IPS-11a (cell line): ENCODE measurements at regions not wholly inside any gene's neighbourhood (a gene's known extent, or its start where the extent isn't known, plus 50 kb on each side); places are given as distances from the start of the nearest gene placed in this dataset.

Experiments
- H3K4me3 ChIP-seq: one replicate; pipeline ENCODE4 v1.5.1; 2013; ENCODE audit warnings: low read depth, low read length, control low read depth

DNA sequence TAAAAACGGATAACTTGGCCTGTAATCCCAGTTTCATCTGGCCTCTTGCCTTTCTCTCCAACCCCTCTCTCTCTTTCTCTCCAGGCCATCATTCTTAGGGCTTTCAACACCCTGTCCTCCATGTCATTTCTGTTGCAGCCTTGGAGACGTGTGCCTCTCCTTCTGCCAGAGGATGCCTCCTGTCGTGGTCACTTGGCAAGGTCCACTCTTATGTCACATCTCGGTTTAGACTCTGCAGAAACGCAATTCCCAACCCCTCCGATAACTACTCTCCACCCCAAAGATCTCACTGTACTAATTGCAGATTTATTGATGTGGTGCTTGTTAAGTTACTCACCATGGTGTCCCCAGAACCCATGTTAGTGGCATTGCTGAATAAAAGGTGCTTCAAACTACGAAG, 787.3 kb upstream of the RBFOX1 start:
- H3K4me3 ChIP-seq = no peak overlapping the region

DNA sequence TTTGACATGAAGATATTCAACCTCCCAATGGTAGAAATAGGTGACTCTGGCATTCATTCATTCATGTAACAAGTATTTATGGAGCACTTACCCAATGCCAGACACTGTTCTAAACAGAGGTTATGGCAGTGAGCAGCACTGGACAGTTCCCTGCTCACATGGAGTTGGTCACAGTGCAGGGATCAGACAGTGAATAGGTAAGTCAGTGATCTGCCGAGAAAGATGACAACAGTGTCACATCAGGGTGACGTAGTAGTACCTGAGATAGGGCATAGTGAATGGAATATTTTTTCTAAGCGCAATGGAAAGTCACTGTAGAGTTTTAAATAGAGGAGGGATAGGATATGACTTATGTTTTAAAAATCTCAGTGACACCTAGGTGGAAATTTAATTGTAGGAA, 791.4 kb upstream of the RBFOX1 start:
- H3K4me3 ChIP-seq = no peak overlapping the region

DNA sequence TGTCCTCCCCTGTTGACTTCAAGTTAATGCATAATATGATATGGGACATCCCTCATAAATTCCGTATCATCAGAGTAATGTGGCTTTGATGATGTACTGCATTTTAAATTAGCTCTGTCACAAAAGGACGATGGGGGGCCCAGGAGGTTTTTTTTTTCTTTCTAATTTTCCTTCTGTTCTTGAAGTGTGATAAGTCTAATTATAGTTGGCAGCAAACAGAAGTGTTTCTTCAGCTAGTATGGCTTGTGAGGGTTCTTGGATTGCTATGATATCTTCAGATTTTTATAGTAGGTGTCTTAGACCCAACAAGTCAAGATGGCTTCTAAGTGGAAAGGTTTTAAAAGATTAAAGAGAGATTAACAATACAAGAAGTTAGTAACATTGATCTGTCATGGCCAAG, 796.2 kb upstream of the RBFOX1 start:
- H3K4me3 ChIP-seq = no peak overlapping the region

DNA sequence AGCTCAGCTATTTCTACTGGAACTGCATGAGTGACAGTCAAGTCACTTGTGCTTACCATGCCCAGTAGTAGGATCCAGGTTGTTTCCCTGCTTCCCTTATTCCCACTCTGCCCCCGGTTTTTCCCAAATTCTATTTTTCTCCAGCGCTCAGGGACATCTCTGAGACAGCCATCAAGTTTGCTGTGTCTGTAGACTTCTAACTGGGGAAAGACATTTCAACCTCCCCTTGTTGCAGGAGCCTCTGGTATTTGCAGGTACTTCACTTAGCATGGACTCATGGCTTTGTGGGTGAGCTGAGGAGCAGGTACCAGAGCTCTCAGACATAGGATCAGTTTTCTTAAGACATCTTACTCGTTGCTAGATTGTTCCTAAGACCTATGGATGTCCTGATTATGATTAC, 801.6 kb upstream of the RBFOX1 start:
- H3K4me3 ChIP-seq = no peak overlapping the region

DNA sequence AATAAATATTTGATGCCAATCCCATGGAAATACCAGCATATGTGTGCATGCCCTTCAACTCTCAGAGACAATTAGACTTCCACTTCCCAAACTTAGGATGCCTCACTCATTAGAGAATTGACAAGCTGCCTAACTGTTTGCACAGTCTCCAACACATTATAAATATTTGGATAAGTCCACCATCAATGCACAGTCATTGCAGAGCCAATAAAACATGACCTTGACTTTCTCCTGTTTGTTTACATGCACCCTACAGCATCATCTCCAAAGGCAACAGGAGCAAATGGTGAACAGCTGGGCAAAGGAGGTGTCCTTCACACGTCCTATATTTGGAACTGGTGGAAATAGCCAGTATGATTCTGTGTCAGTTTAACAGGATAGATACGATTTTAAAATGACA, 804.4 kb upstream of the RBFOX1 start:
- no peak overlapping the region for H3K4me3 ChIP-seq

DNA sequence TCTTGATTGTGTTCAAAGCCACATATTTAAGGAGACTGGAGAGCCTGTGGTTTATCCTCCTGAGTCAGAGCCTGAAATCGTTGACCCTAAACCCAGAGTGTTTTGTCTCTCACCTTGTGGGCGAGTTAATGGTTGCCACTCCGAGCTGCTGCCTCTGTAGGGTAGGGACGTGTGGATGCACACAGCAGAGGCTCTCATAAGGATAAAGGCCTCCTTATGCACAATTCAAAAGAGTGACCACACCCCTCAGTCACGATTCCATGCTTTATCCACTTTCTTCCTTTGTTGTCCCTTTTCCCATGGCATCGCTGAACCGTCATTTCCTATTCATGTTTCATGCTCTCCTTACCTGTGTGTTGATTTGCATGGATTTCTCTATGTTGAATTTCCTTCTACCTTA, 805.0 kb upstream of the RBFOX1 start:
- no peak overlapping the region for H3K4me3 ChIP-seq

DNA sequence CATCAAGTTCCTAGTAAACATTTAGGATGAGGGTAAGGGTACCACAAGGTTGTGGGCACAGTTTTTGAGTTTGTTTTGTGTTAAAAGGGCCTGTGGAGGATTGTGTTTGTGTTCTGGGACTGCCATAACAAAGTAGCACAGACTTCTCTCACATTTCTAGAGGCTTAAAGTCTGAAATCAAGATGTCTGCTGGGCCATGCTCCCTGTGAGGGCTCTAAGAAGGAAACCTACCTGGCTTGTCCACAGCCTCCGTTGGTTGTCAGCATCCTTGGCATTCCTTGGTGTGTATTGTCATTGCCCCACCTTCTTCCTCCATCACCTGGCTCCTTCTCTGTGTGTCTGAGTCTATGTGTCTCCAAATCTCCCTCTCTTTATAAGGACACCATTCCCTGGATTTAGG, 808.1 kb upstream of the RBFOX1 start:
- no peak overlapping the region for H3K4me3 ChIP-seq

DNA sequence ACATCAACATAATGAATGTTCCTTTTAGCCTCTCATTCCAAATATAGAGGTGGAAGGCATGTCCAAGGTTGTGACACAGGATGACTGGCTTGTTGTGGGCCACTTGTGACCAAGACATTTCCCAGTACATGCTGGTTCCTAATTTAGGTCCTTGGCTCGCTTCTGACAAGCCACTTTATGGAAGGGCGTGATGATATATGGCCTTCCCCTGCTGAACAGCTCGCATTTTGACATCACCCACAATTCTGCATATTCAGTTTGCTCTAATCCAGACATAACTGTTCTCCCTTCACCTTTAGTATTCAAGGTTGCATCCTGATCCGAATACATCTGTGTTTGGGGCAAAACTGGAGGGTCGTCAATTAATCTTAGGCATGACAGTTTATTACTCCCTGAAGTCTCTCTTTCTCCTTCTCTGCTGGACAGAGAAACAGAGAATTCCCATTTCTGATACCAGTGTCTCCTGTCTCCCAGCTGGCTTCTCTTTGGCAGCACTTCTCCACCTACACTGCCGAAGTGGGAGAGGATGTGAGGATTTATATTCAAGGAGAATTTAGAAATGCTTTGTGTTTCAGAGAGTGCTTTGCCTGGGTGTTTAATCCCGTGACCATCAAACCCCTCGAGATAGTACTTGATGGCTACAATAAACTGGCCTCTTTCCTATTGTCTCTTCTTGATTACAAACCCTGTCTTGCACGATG, 815.5 kb upstream of the RBFOX1 start:
- H3K4me3 ChIP-seq = no peak overlapping the region

DNA sequence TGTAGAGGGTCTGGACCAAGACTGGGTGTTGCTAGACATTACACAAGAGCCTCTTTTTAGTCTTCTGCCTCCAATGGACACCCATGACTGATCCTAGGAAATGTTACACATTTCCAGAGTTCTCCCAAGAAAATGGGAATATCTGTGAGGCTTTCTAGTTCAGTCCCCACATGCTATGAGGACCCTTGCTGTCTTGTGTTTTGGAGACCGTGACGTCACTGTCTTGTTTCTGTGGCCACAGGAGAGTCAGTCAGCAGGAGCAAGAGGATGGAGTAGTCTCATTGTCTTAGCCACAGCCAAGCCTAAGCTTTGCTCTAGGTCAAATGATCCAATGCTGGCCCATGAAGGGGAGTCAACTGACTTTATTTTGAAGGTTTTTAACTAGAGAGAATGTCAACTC, 820.1 kb upstream of the RBFOX1 start:
- H3K4me3 ChIP-seq = no peak overlapping the region

DNA sequence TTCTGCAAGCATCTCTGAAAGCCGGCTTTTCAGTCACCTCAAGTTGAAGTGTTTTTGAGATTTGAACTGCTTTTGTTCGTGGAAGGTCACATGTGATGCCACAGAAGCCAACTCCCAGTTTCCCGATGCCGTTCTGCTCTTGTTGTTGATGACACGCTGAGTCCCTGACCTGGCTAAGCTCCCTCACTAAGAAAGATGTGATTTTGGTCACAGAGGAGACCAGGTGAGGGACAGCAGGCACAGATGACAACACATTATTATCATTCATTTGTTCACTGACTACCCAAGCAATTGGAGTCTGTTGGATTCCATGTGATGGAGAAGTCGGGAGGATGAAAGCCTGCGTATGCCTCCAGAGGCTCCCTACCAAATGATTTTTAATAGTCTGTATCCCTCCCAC, 822.4 kb upstream of the RBFOX1 start:
- no peak overlapping the region for H3K4me3 ChIP-seq

DNA sequence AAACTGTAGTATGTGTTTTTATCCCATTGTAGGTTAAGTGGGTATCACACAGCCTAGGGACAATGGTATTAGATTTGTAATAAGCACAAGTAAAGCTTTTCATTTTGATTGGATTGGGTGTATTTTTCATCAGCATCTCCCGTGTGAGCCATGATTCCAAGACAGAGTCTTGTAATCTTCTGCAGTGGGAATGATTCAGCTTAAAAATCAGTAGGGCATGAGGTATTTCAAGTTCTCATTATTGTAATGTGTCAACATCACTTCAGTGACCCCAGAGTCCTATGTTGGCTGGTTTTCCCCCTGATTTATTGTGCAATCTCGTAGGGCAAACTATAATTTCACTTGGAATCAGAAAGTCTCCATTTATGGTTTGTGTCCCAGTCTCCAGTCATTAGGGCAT, 833.2 kb upstream of the RBFOX1 start:
- H3K4me3 ChIP-seq = no peak overlapping the region

DNA sequence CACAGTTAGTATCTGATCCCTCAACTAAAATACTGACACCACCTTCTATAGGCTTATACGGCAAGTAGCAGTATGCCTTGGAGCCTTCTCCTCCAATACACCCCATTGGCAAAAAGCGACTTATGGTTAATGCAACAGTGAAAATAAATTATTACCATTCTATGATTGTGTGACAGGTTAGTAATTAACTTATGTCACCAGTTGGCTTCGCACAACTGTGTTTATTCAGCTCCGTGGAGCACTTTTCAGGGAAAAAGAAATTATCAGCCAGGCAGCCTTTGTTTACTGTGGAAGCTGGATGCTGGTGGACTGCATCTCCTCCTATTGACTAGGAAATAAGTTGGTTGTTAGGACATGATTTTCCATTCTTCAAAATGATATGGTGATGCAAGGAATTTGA, 833.8 kb upstream of the RBFOX1 start:
- H3K4me3 ChIP-seq = no peak overlapping the region

DNA sequence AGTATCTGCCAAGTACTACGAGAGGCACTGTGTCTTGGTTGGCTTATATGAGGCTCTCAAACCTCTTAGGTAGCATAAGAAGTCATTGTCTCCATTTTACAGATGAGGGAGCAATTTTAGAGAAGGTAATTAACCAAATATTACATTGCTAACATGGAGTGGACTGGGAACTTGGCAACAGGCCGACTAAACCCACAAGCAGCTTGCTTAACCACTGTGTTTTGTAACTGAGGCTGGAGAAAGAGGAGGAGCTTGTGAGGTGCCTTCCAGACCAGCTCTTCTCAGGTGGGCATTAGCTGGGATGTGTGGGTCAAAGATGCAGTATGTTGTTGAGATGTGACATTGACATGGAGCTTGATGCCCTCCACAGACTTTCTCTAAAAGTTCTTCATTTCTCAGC, 835.6 kb upstream of the RBFOX1 start:
- no peak overlapping the region for H3K4me3 ChIP-seq

DNA sequence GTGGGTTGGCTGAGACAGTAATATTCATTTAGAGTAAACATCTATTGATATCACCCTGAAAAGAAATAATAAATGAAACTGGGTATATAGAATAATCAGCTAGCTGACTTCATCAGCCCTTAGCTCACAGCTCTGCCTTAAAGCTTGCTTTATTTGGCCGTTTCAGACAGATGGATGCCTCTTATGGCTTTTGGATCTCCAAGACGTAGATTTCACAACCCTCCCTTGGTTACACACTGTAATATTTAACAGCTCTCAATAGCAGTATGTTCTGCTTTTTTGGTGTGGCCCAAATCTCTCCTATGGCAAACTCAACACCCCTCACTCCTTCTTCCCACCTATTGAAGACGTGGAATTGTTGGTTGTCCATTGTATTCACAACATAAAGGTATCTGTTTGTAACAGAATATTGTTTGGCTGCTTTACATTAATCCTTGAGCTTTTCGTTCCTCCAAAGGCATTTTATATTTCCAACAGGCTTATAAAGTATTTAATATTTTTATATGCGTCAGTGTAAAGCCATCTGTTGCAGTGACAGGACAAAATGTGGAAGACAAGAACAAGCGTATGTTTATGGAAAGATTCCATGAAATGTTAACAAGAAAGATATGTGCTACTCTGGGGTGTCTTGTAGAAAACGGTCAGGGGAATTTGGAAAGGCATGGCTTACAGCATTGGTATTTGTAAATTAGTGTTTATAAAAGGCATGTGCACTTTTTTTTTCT, 837.0 kb upstream of the RBFOX1 start:
- no peak overlapping the region for H3K4me3 ChIP-seq

DNA sequence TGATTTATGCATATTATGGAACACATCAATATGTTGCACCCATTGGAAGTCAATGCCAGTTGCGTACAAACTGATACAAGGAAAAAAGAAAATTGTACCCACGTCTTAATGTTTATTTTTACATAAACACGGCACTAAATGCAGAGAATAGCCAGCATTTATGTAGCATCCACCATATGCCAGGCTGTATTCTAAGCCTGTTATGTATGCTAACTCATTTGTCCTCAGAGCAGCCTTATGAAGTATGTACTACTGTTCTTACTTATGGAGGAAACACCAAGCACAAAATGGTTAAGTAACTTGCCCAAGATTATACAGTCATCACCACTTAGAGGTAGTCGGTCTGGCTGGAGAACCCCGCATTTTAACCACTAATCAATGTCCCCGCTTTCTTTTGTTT, 837.9 kb upstream of the RBFOX1 start:
- H3K4me3 ChIP-seq = no peak overlapping the region

DNA sequence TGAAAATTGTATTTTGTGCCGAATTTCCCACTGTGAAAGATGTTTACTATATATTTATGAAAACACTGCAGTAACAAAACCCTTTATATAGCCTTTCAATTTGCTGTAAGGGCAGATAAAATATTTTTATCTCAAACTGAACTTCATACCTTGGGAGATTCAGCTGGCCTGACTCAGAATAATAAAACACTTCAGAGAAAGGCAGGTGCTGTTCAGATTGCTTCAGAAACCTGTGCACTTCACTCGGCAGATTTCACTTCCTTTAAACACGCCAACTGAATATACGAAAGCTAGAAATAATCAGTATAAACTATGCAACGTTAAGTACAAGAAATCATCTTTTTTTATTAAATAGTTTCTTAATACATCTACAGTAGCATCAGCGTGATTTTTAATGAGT, 839.1 kb upstream of the RBFOX1 start:
- no peak overlapping the region for H3K4me3 ChIP-seq

DNA sequence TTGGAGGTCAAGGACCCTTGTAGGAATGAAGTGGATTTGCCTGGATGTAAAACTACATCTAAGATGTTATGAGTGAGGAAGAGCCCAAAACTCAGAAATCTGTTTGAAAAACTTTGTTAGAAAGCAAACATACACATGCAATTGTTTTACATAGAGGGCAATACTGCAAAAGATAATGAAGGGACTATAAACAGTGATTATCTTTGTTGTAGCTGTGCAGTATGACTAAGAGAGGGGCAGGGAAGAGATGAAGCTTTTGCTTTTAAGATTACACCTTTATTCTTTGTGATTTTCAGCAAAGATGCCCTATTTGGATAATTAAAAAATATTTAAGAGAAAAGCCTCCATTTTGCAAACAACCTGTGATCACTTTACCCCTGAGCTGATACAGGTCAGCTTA, 839.9 kb upstream of the RBFOX1 start:
- H3K4me3 ChIP-seq = no peak overlapping the region

DNA sequence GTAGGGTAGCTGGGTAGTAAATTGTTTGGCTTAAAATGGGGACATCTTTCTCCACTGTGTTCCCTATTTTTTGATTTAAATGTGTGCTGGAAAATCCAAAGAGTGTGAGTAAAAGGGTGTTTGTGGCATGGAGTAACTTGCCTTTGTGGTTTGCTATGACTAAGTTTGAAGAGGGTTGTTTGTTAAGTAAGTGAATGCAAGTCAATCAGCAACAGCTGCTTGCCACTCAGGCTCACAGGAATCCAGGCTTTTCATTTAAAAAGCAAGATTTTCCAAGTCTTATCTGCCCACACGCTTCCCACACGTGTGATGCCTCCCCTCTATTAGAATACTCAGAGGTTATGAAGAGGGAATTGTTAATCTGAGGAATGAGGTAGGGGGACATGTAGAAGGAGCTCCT, 847.7 kb upstream of the RBFOX1 start:
- no peak overlapping the region for H3K4me3 ChIP-seq

DNA sequence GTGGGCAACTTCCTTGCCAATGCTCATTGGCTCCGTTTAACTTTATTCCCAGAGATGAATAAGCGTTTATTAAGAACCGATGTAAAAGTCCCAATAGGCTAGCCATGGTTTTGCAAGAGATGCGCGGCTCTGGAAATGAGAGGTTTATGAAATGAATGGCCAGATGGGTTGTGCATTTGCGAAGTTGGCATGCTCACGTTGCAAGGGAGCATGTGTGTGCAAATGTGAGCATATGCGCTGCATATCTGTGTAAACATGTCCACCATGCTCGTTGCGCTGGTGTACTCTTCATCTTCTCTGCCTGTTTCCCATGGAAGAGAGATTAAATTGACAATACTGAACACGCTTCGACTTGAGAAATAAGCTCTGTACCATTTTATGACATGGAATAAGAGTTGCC, 848.6 kb upstream of the RBFOX1 start:
- peak overlapping the region; percentile 27 for H3K4me3 ChIP-seq

DNA sequence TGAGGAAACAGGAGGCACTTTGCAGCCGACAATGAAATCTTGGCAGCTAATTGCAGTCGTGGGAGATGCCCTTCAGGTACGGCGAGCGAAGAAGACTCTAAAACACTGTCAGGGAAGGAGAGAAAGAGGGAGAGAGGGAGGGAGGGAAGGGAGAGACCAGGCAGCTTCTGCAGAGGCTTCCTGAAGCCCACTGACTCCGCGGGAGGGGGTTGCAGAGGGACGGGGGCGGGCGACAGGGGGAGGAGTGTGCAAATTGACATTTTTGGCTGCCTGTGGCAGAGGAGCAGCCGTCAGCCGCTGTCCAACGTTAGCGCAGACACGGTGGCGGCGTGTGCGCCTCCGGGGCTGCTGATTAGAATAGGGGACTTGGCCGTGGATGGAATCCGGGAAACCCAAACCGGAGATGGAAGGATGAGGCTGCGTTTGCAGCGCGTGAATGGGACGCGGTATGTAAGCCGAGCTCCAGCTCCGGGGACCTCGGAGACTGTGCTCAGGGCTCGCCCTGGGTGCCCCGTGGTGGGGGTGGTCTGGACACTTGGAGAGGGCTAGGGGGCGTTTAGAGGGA, 849.1 kb upstream of the RBFOX1 start:
- peak overlapping the region; percentile 27 for H3K4me3 ChIP-seq

DNA sequence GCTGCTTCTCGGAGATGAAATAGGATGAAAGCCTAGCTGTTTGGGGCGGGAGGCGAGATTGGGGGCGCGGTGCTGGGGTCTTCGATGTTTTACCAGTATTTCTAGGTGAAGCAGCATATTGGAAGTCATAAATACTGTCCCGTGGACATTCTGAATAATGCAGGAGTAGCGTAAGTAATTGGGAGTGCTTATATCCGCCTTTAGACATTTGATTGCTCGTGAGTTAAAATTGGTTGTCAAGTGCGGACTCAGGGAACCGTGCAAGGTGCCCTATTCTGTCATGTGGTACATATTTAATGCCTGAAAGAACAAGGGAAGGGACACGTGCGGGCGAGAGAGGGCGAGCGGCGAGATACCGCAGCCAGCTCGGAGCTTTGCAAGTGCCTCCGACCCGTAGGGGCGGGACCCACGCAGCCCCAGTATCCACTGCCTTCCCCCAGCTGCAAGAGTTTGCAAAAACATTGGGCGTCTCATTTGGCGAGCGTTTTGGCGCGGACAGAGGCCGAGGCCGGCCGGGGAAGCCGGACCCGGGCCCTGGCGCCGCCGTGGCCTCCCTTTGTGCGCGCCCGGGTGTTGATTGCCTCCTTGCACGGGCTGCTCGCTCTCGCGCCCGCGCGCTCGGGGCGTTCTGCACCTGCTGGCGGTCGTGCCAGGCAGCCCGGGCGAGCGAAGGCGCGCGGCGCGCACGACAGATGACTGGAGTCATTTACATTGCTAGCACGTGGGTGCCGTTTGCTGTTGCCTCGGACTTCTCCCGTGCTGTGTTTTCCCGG, 849.8 kb upstream of the RBFOX1 start:
- H3K4me3 ChIP-seq = no peak overlapping the region

DNA sequence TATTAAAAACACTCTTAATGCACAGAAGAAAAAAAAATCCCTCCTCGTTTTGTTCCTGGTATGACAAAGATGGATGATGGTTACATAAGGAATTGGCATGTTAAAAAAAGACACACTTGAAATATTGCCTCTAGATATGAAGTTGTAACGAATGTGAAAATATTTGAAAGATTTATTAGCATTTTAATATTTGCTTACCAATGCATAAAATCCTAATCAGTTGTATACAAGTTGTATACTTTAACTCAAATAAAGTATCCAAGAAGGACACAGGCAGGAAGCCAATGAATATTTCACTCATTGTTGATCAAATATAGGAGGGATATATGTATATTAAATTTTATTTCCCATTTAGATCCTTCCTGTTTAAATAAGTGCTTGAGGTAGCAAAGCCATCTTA, 850.8 kb upstream of the RBFOX1 start:
- no peak overlapping the region for H3K4me3 ChIP-seq
